HG03066 (cell line): ENCODE measurements at regions not wholly inside any gene's neighbourhood (a gene's known extent, or its start where the extent isn't known, plus 50 kb on each side); places are given as distances from the start of the nearest gene placed in this dataset.
A peak's percentile ranks its signal among the peaks of the same experiment; 100 is the strongest.
"Not testable (repeated sequence)": the region's sequence is repeated elsewhere in the genome, so short reads cannot be mapped to it uniquely, and the experiment has no call there.

Experiments used
- ATAC-seq: cut with Tn5 transposase; IDR thresholded peaks from one replicate; pipeline ENCODE4 v1.9.1; 2021; ENCODE audit warnings: low read depth; ENCODE audit not compliant: unreplicated experiment

DNA sequence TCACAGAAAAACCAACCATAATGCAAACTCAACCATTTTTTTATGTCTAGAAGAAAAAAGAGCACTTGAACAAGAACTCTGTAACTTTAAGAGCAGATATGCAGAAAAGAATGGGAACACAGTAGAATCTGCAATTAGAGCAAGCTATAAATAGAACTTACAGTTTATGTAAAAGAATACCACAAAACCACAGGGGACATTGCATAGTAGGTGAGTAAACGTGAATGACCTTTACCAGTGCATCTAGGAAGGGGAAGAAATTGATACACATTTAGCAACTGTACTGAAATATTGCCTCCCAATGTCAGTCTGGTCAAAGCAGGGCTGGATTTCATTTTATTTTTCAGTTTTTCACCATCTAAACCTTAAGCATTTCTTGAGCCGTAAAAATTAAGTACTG lies 242.2 kb upstream of the EDNRB start:
- peak; percentile 70 for ATAC-seq

DNA sequence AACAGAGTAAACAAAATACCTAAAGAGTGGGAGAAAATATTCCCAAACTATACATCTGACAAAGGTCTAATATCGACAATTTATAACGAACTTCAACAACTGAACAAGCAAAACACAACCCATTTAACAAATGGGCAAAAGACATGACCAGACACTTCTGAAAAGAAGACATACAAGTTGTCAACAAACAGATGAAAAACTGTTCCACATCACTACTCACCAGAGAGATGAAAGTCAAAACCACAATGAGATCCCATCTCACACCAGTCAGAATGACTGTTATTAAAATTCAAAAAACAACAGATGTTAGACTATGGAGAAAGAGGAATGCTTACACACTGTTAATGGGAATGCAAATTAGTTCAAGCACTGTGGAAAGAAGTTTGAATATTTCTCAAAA lies 233.8 kb upstream of the EDNRB start:
- no peak for ATAC-seq

DNA sequence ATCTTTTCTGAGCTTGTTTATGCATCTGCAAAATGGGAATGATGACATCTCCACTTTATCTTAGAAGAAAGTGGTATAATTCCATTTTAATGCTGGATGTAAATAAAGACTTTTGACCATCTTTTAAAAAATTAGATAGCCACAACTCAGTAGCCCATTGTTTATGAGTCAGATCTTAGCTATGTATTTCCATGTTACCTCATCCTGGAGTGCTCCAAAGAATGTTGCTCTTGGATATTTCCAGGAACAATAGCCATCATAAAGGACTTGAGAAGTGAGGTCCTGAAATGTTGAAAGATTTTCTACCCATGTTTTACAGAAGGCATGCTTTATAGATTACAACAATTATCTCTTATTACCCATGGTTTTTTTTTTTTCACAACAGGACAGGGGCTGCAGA lies 229.3 kb upstream of the EDNRB start:
- no peak for ATAC-seq

DNA sequence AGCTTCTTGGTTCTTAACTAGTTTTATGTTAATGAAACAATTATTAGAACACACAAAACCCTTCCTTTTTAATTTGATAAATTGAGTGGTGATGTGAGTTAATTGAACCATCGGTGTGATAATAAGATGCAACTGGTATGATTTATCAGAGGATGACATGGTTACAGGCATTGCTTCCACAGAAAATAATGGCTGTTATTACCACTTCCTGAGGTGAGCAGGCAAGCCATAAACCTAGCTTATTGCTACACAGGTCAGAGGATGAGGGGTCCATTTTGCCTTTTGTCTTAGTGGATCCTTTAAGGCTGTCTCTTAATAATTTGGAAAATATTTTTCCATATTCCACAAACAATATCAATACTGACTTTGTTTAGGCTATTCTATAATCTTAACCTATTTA lies 226.6 kb upstream of the EDNRB start:
- ATAC-seq = no peak

DNA sequence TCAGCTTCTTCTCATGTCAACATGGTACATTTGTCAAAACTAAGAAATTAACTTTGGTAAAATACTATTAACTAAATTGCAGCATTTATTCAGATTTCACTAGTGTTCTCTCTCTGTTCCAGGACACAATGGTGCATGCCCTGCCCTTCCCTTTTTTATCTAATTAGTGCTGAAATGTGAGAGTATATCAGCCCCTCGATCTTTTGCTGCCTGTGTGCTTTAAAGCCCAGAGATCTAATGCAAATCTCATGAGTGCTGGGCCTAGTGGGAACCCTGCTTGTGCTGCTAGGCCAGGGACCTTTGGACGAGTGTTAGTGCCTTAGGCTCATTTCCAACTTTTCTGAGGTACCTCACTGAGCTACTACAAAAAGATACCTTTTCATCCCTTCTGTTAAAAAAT lies 221.1 kb upstream of the EDNRB start:
- no peak for ATAC-seq

DNA sequence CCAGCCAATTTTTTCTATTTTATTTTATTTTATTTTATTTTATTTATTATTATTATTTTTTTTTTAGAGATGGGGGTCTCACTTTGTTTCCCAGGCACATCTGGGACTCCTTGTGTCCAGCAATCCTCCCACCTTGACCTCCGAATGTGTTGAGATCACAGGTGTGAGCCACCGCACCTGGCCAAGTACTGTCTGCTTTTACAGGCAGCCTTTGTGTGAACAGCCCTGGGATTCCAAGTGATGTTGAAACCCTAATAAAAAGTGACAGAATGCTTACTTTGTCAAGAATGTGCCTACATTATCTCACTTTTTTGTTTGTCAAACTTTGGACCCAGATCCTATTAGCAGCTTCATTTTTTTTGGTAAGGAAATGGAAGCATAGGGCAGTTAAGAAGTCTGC lies 220.1 kb upstream of the EDNRB start:
- ATAC-seq = no peak

DNA sequence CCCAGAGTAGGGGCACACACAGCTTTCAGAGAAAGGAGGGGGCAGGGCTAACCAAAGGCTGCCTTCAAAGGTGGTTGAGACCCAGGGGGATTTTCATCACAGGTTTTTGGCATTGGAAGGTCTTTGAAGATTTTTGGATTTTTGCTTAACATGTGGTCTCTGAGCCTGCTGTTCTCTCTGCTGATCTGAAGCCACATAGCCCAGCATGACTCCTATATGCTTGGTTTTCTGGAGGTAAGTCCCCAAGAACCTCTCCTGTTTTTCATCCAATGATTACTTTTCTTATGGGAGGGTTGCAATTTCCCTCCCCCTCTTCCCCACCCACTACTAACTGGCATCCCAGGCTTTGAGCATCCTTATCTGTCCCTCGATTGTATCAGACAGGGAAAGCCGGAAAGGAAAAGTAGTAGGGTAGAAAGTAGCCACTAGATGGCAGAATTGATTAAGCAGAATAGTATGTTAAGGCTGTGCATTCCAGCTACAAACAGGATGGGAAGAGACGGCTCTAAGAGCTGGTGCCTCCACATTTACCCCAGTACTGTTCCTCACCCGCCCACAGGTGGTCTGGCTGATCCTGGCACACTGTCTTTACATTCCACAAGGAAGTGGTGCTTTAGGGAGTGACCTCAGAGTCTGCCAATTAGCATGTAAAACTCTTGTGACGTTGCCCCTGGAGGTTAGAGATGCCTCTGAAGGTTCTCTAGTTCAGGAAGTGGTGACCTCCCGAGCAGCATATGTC lies 218.9 kb upstream of the EDNRB start:
- ATAC-seq = peak; percentile 79

DNA sequence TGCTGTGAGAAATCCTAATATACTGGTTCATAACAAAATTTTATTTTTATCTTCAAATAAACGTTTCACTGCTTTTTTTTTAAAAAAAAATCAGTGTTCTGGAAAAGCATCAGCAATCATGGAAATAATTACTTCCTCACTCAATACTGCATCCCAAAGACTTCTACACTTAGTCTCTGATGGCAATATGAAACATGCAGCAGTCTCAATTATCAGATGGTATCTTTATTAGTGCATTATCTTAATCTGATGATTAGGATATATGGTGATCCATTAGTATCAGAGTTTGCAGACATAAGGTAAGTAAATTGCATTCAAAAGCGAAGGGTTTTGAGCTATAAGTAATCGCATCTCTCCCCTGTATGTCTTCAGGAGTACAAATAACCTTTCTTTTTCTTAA lies 218.3 kb upstream of the EDNRB start:
- ATAC-seq = no peak

DNA sequence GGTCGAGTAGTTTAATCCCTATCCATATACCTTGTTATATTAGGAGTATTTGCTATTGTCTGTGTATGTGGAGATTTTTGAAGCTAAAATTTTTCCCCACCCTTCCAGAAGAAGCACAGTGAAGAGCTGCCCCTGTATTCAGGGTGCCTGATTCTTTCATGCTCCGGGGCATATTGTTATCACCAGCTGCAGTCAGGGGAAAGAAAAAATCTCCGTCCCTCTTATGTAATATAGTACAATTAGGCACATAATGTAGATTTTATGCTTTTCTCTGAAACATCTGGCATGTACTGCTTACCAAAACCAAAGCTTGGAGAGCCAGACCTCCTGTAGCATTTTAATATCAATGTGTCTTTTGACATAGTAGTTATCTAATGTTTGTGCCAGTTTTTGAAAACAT lies 214.9 kb upstream of the EDNRB start:
- ATAC-seq = no peak

DNA sequence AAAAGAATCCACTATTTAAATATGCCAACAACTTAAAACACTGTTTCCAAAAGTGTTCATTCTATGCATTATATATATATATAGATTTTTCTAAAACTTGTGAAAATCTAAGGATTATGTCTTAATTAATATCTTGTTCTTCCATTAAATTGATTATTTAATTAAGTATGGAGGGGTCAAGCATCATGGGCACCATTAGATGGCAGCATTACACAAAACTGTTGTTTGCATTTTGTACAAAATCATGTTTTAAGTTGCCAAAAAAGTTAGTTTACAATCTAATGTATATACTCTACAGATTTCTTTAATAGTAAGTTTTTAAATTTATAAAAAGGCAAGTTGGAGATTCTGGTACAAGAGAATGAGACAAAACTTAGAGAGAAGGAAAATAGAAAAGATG lies 213.2 kb upstream of the EDNRB start:
- ATAC-seq = no peak

DNA sequence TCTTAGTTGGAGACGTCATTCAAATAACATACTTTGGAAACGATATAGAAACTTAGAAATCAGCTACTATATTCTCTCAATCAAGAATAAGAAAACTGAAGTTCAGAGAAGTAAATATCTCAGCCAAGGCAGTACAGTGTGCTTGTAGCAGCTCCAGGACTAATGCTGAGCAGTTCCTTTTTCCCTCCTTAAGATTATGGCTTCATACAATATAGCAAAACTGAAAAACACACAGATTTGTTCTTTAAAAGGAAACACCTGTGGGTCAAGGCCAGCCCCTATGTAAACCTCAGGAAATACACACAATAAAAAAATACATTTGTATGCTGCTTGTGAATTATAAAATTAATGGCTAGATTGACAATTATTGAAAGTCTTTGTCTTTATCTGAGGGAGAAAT lies 212.7 kb upstream of the EDNRB start:
- no peak for ATAC-seq

DNA sequence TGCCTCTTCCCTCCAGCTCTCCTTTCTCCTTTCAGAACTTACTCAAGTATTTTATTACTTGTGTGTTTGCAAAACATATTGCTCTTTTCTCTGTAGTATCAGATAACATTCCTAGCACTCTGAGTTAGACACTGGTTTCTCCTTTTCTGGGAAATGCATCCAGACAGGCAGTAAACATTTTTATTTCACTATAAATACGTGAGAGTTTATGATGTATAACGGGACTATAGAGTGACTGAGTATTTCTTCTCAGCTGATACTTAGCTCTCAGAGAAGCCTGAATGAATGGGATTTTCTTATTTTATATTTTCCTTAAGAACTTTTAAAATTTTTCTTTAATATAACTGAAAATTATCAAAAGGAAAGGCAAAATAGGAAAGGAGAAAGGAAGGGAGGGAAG lies 211.2 kb upstream of the EDNRB start:
- no peak for ATAC-seq

DNA sequence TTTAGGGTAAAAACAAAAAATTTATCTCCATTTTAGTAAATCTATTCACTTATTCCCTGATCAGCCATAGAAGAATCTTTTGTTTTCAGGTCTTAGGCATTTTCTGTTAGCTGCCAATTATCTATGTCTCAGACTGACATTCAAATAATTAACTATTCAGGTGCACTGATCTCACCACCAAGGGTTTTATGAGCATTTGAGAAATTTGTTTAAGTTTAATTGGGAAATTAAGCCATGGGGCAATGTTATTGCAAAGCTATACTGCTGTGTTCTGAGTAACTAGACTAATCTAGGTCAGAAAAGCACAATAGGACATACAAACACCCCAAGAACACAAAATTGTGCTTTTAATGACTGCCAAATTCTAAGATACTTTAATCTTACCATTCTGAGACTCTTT lies 210.7 kb upstream of the EDNRB start:
- no peak for ATAC-seq

DNA sequence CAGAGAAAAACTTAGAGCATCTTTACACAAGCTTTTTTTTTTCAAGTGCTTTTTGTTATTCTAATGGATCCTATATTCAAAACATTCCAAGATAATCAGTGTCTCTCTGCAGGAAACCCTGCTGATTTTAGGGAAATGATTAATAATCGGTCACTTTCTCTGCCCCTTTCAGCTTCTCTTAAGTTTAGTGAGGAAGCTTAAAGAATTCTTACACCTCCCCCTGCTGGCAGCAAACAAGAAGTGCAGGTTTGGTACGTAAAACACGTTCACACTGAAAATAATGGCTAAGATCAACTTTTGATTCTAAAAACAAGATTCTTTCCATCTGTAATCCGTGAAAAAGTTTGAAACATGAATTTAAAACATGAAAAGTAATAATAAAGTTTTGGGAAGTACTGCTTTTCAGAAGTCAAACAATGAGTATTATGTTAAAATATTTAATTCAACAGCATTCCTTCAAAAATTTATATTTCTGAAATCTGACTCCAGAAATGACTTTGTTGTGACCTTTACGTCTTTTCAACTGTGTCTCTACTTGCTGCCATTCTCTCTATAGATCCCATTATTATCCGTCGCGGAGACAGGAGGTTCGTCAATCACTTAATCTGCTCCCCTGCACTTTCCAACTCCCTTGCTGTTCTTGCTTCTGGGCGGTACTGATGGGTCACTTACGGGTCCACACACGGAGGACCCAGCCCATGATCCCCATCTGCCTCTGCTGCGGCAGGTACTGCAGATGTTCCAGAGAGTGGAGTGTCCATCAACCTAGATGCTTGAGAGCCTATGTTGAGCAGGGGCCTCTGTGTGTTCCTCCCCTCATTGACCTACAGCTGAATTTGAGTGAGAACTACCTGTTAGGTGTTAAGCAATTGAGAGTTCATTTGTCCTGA lies 203.1 kb upstream of the EDNRB start:
- ATAC-seq = peak; percentile 58

DNA sequence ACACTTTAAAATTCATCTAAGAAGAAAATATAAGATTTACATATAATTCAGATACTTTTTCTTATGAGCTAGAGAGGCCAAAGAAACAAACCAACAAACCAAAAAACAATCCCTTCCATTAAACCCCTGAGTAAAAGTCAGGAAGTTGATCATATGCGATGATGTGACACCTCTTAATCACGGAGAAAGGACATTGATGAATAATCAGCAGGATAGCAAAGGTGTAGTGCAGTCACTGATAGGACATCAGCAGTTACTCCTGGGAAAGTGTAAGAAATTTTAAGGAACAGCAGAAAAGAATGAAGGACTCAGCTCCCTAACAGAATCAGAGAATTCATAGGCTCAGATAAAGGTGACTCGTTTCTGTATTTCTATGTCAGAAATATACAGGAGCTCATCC lies 202.4 kb upstream of the EDNRB start:
- no peak for ATAC-seq

DNA sequence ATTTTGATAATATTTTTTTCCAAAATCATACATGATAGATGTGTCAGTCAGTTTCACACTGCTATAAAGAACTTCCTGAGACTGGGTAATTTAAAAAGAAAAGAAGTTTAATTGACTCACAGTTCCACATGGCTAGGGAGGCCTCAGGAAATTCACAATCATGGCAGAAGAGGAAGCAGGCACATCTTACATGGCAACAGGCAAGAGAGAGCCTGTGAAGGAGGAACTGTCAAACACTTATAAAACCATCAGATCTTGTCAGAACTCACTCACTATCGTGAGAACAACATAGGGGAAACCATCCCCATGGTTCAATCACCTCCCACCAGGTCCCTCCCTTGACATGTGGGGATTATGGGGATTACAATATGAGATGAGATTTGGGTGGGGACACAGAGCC lies 201.5 kb upstream of the EDNRB start:
- not testable (repeated sequence) for ATAC-seq

DNA sequence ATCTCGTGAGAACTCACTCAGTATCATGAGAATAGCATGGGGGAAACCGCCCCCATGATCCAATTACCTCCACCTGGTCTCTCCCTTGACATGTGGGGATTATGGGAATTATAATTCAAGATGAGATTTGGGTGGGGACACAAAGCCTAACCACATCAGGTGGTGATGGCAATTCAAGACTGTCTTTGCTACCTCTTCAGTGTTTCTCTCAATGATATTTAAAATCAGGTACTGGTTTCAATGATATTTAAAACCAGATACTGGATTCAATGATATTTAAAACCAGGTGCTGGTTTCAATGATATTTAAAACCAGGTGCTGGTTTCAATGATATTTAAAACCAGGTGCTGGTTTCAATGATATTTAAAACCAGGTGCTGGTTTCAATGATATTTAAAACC lies 198.4 kb upstream of the EDNRB start:
- ATAC-seq = not testable (repeated sequence)

DNA sequence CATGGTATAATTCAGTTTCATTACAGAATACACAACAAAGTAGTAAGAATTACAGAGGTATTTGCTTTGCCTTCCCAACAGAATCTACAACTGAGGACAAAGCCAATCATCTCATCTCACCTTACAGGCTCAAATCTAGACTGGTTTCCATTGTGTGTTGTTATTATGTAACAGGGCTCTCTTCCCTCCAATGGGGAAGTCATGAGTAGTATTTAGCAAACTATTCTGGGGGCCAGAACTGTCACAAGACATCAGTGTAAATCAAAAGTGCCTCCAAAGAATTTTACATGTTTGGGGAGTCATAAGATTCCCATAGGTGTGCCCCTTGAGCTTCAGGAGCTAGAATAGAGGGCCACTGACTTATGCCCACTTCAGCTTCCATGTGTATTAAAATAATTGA lies 187.0 kb upstream of the EDNRB start:
- no peak for ATAC-seq

DNA sequence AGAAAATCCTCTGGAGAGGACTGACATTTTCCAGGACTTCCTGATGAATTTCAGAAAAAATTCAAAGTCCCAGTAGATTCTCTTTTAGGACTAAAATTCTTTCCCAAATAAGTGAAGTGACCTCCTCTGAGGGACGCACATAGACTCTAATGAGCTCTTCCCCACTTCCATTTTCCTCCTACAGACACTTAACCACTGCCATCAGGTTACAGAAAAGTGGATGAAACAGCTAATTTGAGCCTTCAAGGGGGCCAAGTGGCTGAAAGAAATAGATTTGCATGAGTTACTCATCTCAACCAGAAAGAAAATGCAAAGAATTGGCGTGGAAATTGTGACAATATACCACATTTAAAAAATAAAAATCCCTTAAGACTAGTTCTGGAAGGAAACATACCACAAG lies 185.3 kb upstream of the EDNRB start:
- no peak for ATAC-seq

DNA sequence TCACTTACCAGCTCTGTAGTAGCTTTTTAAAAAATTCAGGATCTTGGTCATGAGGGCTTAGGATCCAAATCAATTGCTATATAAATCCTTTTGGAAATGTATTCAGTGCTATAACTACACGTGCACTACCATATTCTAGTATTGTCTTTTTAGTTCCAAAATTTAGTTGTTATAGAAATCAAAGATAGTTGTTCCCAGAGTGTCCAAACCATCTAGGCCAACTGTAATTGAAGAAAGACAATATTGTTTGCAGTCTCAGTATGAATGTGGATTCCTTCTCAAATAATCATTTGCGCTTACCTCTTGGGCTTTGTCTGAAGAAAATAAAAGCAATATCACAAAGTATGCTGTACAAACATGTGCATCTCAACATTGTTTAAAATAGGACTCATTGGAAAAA lies 184.1 kb upstream of the EDNRB start:
- no peak for ATAC-seq

DNA sequence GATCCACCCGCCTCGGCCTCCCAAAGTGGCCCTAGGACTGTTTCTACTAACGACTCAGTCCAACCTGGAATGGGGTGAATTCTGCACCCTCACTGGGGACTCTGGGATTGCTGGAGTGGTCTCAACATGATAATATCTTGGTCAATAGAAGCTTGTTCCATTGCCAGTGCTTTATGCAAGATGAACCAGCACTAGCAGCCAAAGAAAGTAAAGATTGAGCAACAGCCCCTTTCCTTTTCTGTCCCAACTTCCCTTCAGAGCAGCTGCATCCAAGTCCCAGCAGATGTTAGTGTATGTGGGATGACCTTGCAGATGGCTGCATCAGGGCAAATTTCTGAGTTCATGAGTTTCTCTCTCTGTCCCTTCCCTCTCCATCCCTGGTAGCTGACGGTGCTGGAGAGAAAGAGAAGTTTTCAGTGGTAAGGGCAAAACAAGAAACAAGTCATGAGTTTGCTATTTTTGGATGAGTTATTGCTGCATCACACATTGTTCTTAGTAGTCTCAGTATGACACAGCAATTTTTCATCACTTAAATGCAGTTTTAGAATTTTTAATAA lies 183.6 kb upstream of the EDNRB start:
- no peak for ATAC-seq

DNA sequence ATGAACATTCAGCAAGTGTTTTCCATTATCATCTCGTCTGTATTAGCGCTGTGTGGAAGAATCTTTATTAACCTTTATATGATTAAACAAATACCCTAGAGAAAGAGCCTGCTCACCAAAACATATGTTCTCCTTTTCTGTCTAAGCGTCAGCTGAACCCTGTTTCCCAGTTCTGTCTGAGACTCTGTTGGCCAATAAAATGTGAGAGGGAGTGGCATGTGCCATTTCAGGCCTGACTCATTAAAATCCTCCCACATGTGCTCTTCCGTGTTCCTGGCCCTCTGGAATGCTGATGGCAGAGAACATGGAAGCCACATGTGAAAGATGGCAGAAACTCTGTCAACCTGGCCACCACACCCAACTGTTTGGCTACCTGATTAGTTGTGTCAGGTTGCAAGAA lies 181.9 kb upstream of the EDNRB start:
- no peak for ATAC-seq
